Trophoblast cell (in vitro differentiated cells and primary cell): ENCODE measurements at regions not wholly inside any gene's neighbourhood (a gene's known extent, or its start where the extent isn't known, plus 50 kb on each side); places are given as distances from the start of the nearest gene placed in this dataset.

ENCODE experiments used
- DNase-seq, 2 donors: peaks; one replicate each; pipeline ENCODE4 v3.0.0-alpha.2; 2016
- H2AFZ ChIP-seq: 2 replicates; pipeline ENCODE4 v1.6.1; 2013; ENCODE audit warnings: low read length, moderate library complexity, mild to moderate bottlenecking; ENCODE audit not compliant: insufficient read depth, poor library complexity
- H2AK5ac ChIP-seq: 2 replicates; pipeline ENCODE4 v1.6.1; 2013; ENCODE audit warnings: mild to moderate bottlenecking, low read length
- H2BK120ac ChIP-seq: 2 replicates; pipeline ENCODE4 v1.6.1; 2013; ENCODE audit warnings: low read length, mild to moderate bottlenecking, moderate library complexity; ENCODE audit not compliant: insufficient read depth, poor library complexity
- H2BK12ac ChIP-seq: 2 replicates; pipeline ENCODE4 v1.6.1; 2013; ENCODE audit warnings: mild to moderate bottlenecking, low read length, moderate library complexity
- H2BK5ac ChIP-seq: 2 replicates; pipeline ENCODE4 v1.6.1; 2013; ENCODE audit warnings: low read length, low read depth, moderate library complexity, mild to moderate bottlenecking; ENCODE audit not compliant: poor library complexity
- H3K14ac ChIP-seq: 2 replicates; pipeline ENCODE4 v1.6.1; 2013; ENCODE audit warnings: mild to moderate bottlenecking, low read length
- H3K18ac ChIP-seq: 2 replicates; pipeline ENCODE4 v1.6.1; 2013; ENCODE audit warnings: mild to moderate bottlenecking, low read length
- H3K23ac ChIP-seq: 2 replicates; pipeline ENCODE4 v1.6.1; 2013; ENCODE audit warnings: low read length
- H3K27ac ChIP-seq: 2 replicates; pipeline ENCODE4 v1.5.1; 2013; ENCODE audit warnings: low read depth, mild to moderate bottlenecking, inconsistent platforms, low read length, moderate library complexity
- H3K27me3 ChIP-seq: 2 replicates; pipeline ENCODE4 v1.6.1; 2013; ENCODE audit warnings: inconsistent platforms, mild to moderate bottlenecking, low read length, moderate library complexity; ENCODE audit not compliant: insufficient read depth
- H3K36me3 ChIP-seq, 2 experiments: 1 replicate in 1 of 2; 2 replicates in 1 of 2; pipeline ENCODE4 v1.6.1; 2013; ENCODE audit warnings: low read length in 2 of 2, mild to moderate bottlenecking in 2 of 2, moderate library complexity in 1 of 2; ENCODE audit not compliant: insufficient read depth in 2 of 2, control insufficient read depth in 1 of 2
- H3K4ac ChIP-seq: 2 replicates; pipeline ENCODE4 v1.6.1; 2013; ENCODE audit warnings: low read depth, mild to moderate bottlenecking, low read length, moderate library complexity
- H3K4me1 ChIP-seq, 2 experiments: 1 replicate in 1 of 2; 2 replicates in 1 of 2; pipeline ENCODE4 v1.6.1; 2013; ENCODE audit warnings: low read length in 2 of 2, mild to moderate bottlenecking in 2 of 2, moderate library complexity in 1 of 2; ENCODE audit not compliant: insufficient read depth in 2 of 2, control insufficient read depth in 1 of 2
- H3K4me2 ChIP-seq: 2 replicates; pipeline ENCODE4 v1.6.1; 2013; ENCODE audit warnings: inconsistent platforms, mild to moderate bottlenecking, low read length, moderate library complexity
- H3K4me3 ChIP-seq: 2 replicates; pipeline ENCODE4 v1.5.1; 2013; ENCODE audit warnings: mild to moderate bottlenecking, low read depth, low read length, inconsistent platforms
- H3K79me1 ChIP-seq: one replicate; pipeline ENCODE4 v1.6.1; 2013; ENCODE audit warnings: low read length
- H3K79me2 ChIP-seq: 2 replicates; pipeline ENCODE4 v1.6.1; 2013; ENCODE audit warnings: low read length, mild to moderate bottlenecking; ENCODE audit not compliant: control insufficient read depth, insufficient read depth, poor library complexity
- H3K9ac ChIP-seq: 2 replicates; pipeline ENCODE4 v1.6.1; 2013; ENCODE audit warnings: mild to moderate bottlenecking, low read length
- H3K9me3 ChIP-seq: 2 replicates; pipeline ENCODE4 v1.6.1; 2013; ENCODE audit warnings: low read depth, mild to moderate bottlenecking, control low read depth, inconsistent platforms, low read length; ENCODE audit not compliant: insufficient read depth
- H4K12ac ChIP-seq: 2 replicates; pipeline ENCODE4 v1.6.1; 2013; ENCODE audit warnings: low read depth, mild to moderate bottlenecking, low read length, moderate library complexity
- H4K8ac ChIP-seq: 2 replicates; pipeline ENCODE4 v1.6.1; 2013; ENCODE audit warnings: low read depth, mild to moderate bottlenecking, low read length, moderate library complexity
- H4K91ac ChIP-seq: one replicate; pipeline ENCODE4 v1.6.1; 2013; ENCODE audit warnings: low read depth, mild to moderate bottlenecking, low read length, moderate library complexity
- WGBS: extraction: QIAGEN DNeasy Blood & Tissue Kit; methylation state at CpG from one replicate; pipeline ENCODE4 v1.1.7; 2013; ENCODE audit warnings: missing lambda C conversion rate; ENCODE audit not compliant: insufficient read length, insufficient coverage; ENCODE audit errors: extremely low coverage; 5-methylcytosine and 5-hydroxymethylcytosine counted together

GRCh38 chr1:81693316-81693715 is 107.4 kb upstream of the ADGRL2 start:
- Histone ChIP-seq H2BK120ac (no peak overlapping the region), H3K4me1 (peaks cover 4 to 8% of the 10 kb centered on the region in 2 experiments), H3K27me3 (no peaks in the 10 kb centered on the region), H3K23ac (no peak overlapping the region), H3K27ac (no peak overlapping the region), H2BK5ac (no peak overlapping the region), H3K9me3 (no peaks in the 10 kb centered on the region), H3K4me2 (no peak overlapping the region), H3K14ac (peak overlapping the region; percentile 16), H2AFZ (no peak overlapping the region), H2AK5ac (no peak overlapping the region), H3K18ac (peak overlapping the region; percentile 11), H3K79me2 (no peaks in the 10 kb centered on the region), H3K4me3 (no peak overlapping the region), H2BK12ac (peak overlapping the region; percentile 12), H4K91ac (no peak overlapping the region), H3K36me3 (no peaks in the 10 kb centered on the region), H3K4ac (no peak overlapping the region), H4K8ac (no peak overlapping the region), H3K9ac (no peak overlapping the region), H4K12ac (no peak overlapping the region), H3K79me1 (peaks cover 8% of the 10 kb centered on the region)
- no peak for DNase-seq
- WGBS: no CpG with 5 or more reads among the region's 2 CpGs

DNA sequence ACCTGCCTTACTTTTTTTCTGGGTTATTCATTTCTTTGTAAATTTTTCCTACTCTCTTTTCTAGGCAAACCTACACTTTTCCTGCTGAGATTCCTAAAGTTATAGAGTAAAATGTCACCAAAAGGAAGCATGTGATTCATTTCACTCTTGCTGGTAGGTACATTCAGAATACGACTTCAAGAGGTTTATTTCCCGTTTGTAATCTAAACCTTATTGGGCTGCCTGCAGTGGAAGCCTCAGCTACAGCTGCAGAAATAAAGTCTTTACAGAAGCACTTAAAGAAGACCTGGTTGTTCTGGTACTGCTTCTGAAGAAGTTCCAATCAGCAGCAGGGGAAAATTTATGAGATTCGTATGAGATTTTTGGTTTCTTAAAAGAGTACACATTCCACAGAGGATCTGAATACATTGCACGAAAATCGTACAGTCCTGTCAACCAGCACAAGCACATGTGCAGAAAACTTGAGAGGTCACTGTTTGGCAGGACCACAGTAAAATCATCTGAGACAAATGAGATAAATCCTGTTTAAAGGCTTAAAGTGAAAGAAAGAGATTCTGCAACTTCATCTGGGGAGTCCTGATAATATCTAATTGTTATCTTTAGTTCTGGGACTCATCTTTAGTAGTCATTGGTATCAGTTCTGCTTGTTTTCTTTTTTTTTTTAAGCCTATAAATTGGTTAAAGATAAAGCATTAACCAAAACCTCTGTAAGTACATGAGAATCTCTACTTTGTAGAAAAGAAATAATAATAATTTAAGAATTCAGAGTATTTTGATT is 109.9 kb upstream of the ADGRL2 start:
- no peak overlapping the region for H2BK120ac ChIP-seq
- no peak overlapping the region for H3K14ac ChIP-seq
- H3K23ac ChIP-seq: no peak overlapping the region
- no peaks in the 10 kb centered on the region for H3K79me2 ChIP-seq
- H3K4me1 ChIP-seq: peaks cover 4 to 8% of the 10 kb centered on the region in 2 experiments
- WGBS: no CpG with 5 or more reads among the region's 5 CpGs
- H4K91ac ChIP-seq: no peak overlapping the region
- peak overlapping the region; percentile 39 for H3K27ac ChIP-seq
- H2AFZ ChIP-seq: no peak overlapping the region
- no peak overlapping the region for H2AK5ac ChIP-seq
- peak overlapping the region; percentile 49 for H2BK5ac ChIP-seq
- no peak overlapping the region for H4K8ac ChIP-seq
- no peak overlapping the region for H3K4me3 ChIP-seq
- H4K12ac ChIP-seq: no peak overlapping the region
- no peaks in the 10 kb centered on the region for H3K36me3 ChIP-seq
- H3K27me3 ChIP-seq: no peaks in the 10 kb centered on the region
- H2BK12ac ChIP-seq: no peak overlapping the region
- no peaks in the 10 kb centered on the region for H3K9me3 ChIP-seq
- H3K4ac ChIP-seq: no peak overlapping the region
- peak in 1 of 2 donors; percentile 31 for DNase-seq
- H3K9ac ChIP-seq: no peak overlapping the region
- peaks cover 7% of the 10 kb centered on the region for H3K79me1 ChIP-seq
- H3K18ac ChIP-seq: no peak overlapping the region
- no peak overlapping the region for H3K4me2 ChIP-seq

GRCh38 chr1:81689531-81689941 is 111.2 kb upstream of the ADGRL2 start:
- H2BK12ac ChIP-seq: peak overlapping the region; percentile 59
- WGBS: no CpG with 5 or more reads among the region's 5 CpGs

GRCh38 chr1:81682490-81682889 is 118.2 kb upstream of the ADGRL2 start:
- no peak overlapping the region for H4K8ac ChIP-seq
- no peak overlapping the region for H2AK5ac ChIP-seq
- H3K14ac ChIP-seq: no peak overlapping the region
- H3K4me3 ChIP-seq: no peak overlapping the region
- peaks cover 6% of the 10 kb centered on the region for H3K79me1 ChIP-seq
- H2BK120ac ChIP-seq: no peak overlapping the region
- H2BK5ac ChIP-seq: no peak overlapping the region
- no peak overlapping the region for H4K12ac ChIP-seq
- H3K18ac ChIP-seq: no peak overlapping the region
- H2AFZ ChIP-seq: no peak overlapping the region
- no peak overlapping the region for H2BK12ac ChIP-seq
- no peak overlapping the region for H3K23ac ChIP-seq
- WGBS: no CpG with 5 or more reads among the region's 7 CpGs
- H3K4me1 ChIP-seq: peaks cover 2 to 13% of the 10 kb centered on the region in 2 experiments
- H3K27me3 ChIP-seq: no peaks in the 10 kb centered on the region
- DNase-seq: peak in 1 of 2 donors; percentile 28
- H3K4ac ChIP-seq: no peak overlapping the region
- H3K36me3 ChIP-seq: no peaks in the 10 kb centered on the region
- no peaks in the 10 kb centered on the region for H3K9me3 ChIP-seq
- no peaks in the 10 kb centered on the region for H3K79me2 ChIP-seq
- H3K9ac ChIP-seq: no peak overlapping the region
- H3K27ac ChIP-seq: peak overlapping the region; percentile 73
- H4K91ac ChIP-seq: peak overlapping the region; percentile 19
- H3K4me2 ChIP-seq: no peak overlapping the region

More at GRCh38 chr1:81689531-81689941, 111.2 kb upstream of the ADGRL2 start:
- H3K79me2 ChIP-seq: no peaks in the 10 kb centered on the region
- no peak overlapping the region for H3K4me3 ChIP-seq
- DNase-seq: peak; percentile 87 to 92
- peak overlapping the region; percentile 43 for H4K8ac ChIP-seq
- no peak overlapping the region for H3K9ac ChIP-seq
- no peak overlapping the region for H4K12ac ChIP-seq
- no peak overlapping the region for H4K91ac ChIP-seq
- no peaks in the 10 kb centered on the region for H3K36me3 ChIP-seq
- no peak overlapping the region for H3K18ac ChIP-seq
- H3K23ac ChIP-seq: no peak overlapping the region
- H3K4ac ChIP-seq: no peak overlapping the region
- H3K9me3 ChIP-seq: no peaks in the 10 kb centered on the region
- no peak overlapping the region for H3K14ac ChIP-seq
- H2BK5ac ChIP-seq: peak overlapping the region; percentile 57
- H3K4me1 ChIP-seq: peaks cover 4 to 8% of the 10 kb centered on the region in 2 experiments
- H3K27me3 ChIP-seq: no peaks in the 10 kb centered on the region
- peak overlapping the region; percentile 13 for H3K4me2 ChIP-seq
- peak overlapping the region; percentile 75 for H3K27ac ChIP-seq
- H2AFZ ChIP-seq: no peak overlapping the region
- H3K79me1 ChIP-seq: peaks cover 7% of the 10 kb centered on the region
- no peak overlapping the region for H2AK5ac ChIP-seq
- H2BK120ac ChIP-seq: peak overlapping the region; percentile 47
